Hepatocyte (in vitro differentiated cells): ENCODE measurements at regions not wholly inside any gene's neighbourhood (a gene's known extent, or its start where the extent isn't known, plus 50 kb on each side); places are given as distances from the start of the nearest gene placed in this dataset.

Source experiments
- CTCF ChIP-seq: fragments of 200-600 bp; sonication (generic); IDR thresholded peaks from 2 replicates; pipeline ENCODE4 v1.5.1; 2016; ENCODE audit warnings: antibody characterized with exemption, mild to moderate bottlenecking; ENCODE audit not compliant: poor library complexity
- EZH2 ChIP-seq: fragments of 200-600 bp; sonication (generic); IDR thresholded peaks from 2 replicates; pipeline ENCODE4 v1.6.1; 2016; ENCODE audit warnings: antibody characterized with exemption, mild to moderate bottlenecking, borderline replicate concordance
- EZH2phosphoT487 ChIP-seq: fragments of 200-600 bp; sonication (generic); IDR thresholded peaks from one replicate; pipeline ENCODE4 v1.6.1; 2018; ENCODE audit warnings: antibody characterized with exemption, mild to moderate bottlenecking, low read depth, moderate library complexity; ENCODE audit not compliant: unreplicated experiment, severe bottlenecking

GRCh38 chr2:121888189-121888557, 132.7 kb downstream of the TSN start:
- peak; percentile 7 for TF ChIP-seq CTCF
- no peak for TF ChIP-seq EZH2phosphoT487
- TF ChIP-seq EZH2: no peak
